Endothelial cell of umbilical vein (primary cell): ENCODE measurements at regions not wholly inside any gene's neighbourhood (a gene's known extent, or its start where the extent isn't known, plus 50 kb on each side); places are given as distances from the start of the nearest gene placed in this dataset.

Experiments
- BruUV-seq: library from RNA; stranded (reverse); fragments of 400-500 nt; replicated peaks from 2 replicates; lab custom pipeline; 2021; lab: Mats Ljungman, UMichigan
- CTCF ChIA-PET: fragments of 300-600, 350-600 bp; sonication (Branson Sonifier 250); formaldehyde crosslinking; loops from one replicate; lab custom pipeline; 2021; ENCODE audit warnings: antibody characterized with exemption, inconsistent platforms; lab: Charles Lee
- POLR2A ChIA-PET: fragments of 300-600, 350-600 bp; sonication (Branson Sonifier 250); formaldehyde crosslinking; loops from one replicate; lab custom pipeline; 2021; ENCODE audit warnings: antibody characterized with exemption, inconsistent platforms; lab: Charles Lee
- DNase-seq: peaks from one replicate; pipeline ENCODE4 v3.0.0-alpha.2; 2011; ENCODE audit warnings: low read depth, low spot score
- FAIRE-seq: peaks from 2 replicates; lab custom pipeline; 2011; peaks lifted over from hg19 to GRCh38; lab: Jason Lieb, UNC
- H2AFZ ChIP-seq: 2 replicates; pipeline ENCODE4 v1.6.0; 2012; ENCODE audit warnings: low read depth, low read length, control low read depth, inconsistent platforms
- H3K27ac ChIP-seq: 2 replicates; pipeline ENCODE4 v1.5.1; 2011; ENCODE audit warnings: low read depth, mild to moderate bottlenecking, control low read depth, low read length, moderate library complexity; ENCODE audit not compliant: insufficient read depth
- H3K27me3 ChIP-seq, 2 experiments: 2 replicates each; pipeline versions ENCODE4 v1.6.0 to v1.6.1; 2011; ENCODE audit warnings: low read length in 2 of 2, mixed read lengths in 1 of 2; ENCODE audit not compliant: control insufficient read depth in 2 of 2, insufficient read depth in 2 of 2
- H3K36me3 ChIP-seq, 2 experiments: 2 replicates in 1 of 2; 3 replicates in 1 of 2; pipeline ENCODE4 v1.5.1; 2011; ENCODE audit warnings: low read length in 2 of 2, mild to moderate bottlenecking in 1 of 2, moderate library complexity in 1 of 2; ENCODE audit not compliant: control insufficient read depth in 2 of 2, insufficient read depth in 2 of 2; ENCODE audit errors: extremely low read depth in 1 of 2
- H3K4me1 ChIP-seq: 3 replicates; pipeline ENCODE4 v1.5.1; 2011; ENCODE audit warnings: mild to moderate bottlenecking, low read length; ENCODE audit not compliant: control insufficient read depth, insufficient read depth; ENCODE audit errors: extremely low read depth
- H3K4me2 ChIP-seq: 2 replicates; pipeline ENCODE4 v1.6.1; 2011; ENCODE audit warnings: low read length, control low read depth, mixed read lengths; ENCODE audit not compliant: insufficient read depth
- H3K4me3 ChIP-seq, 3 experiments: fragments of 200-600 bp in 1 of 3; sonication (generic), shearing (Covaris generic) in 1 of 3; replicated peaks in 1 of 3; 2 replicates each; pipeline ENCODE4 v1.5.1; 2011 to 2016; ENCODE audit warnings: control low read depth in 3 of 3, low read length in 3 of 3, mild to moderate bottlenecking in 2 of 3, inconsistent platforms in 1 of 3, low read depth in 1 of 3, moderate library complexity in 1 of 3; ENCODE audit not compliant: insufficient read depth in 1 of 3
- H3K79me2 ChIP-seq: 2 replicates; pipeline ENCODE4 v1.6.0; 2012; ENCODE audit warnings: low read length, inconsistent platforms; ENCODE audit not compliant: control insufficient read depth, insufficient read depth
- H3K9ac ChIP-seq: replicated peaks from 2 replicates; pipeline ENCODE3; 2011; ENCODE audit warnings: low read length, control low read depth; ENCODE audit not compliant: insufficient read depth; ENCODE audit errors: extremely low read depth
- H3K9me1 ChIP-seq: replicated peaks from 3 replicates; pipeline ENCODE4 v1.6.0; 2011; ENCODE audit warnings: mild to moderate bottlenecking, low read length; ENCODE audit not compliant: control insufficient read depth, insufficient read depth; ENCODE audit errors: extremely low read depth
- H3K9me3 ChIP-seq: replicated peaks from 2 replicates; pipeline ENCODE4 v1.5.1; 2012; ENCODE audit warnings: low read length, inconsistent platforms; ENCODE audit not compliant: control insufficient read depth, insufficient read depth
- H4K20me1 ChIP-seq: replicated peaks from 2 replicates; pipeline ENCODE3; 2011; ENCODE audit warnings: mild to moderate bottlenecking, low read length; ENCODE audit not compliant: control insufficient read depth, insufficient read depth; ENCODE audit errors: extremely low read depth
- CTCF ChIP-seq, 2 donors: IDR thresholded peaks; 1 replicate in 1 of 2; 2 replicates in 1 of 2; pipeline ENCODE4 v1.5.1; 2011; ENCODE audit warnings: low read length in 2 of 2, mild to moderate bottlenecking in 2 of 2, moderate library complexity in 2 of 2, control low read depth in 1 of 2, inconsistent platforms in 1 of 2, low read depth in 1 of 2; ENCODE audit not compliant: insufficient read depth in 1 of 2; ENCODE audit errors: extremely low read depth in 1 of 2
- FOS ChIP-seq: IDR thresholded peaks from 2 replicates; pipeline ENCODE4 v1.6.1; 2011; ENCODE audit warnings: mild to moderate bottlenecking, low read length, moderate library complexity, borderline replicate concordance; ENCODE audit not compliant: insufficient read depth
- POLR2AphosphoS5 ChIP-seq: IDR thresholded peaks from 2 replicates; pipeline ENCODE4 v1.6.1; 2012; ENCODE audit warnings: low read depth, mild to moderate bottlenecking, control low read depth, low read length, moderate library complexity; ENCODE audit not compliant: insufficient read depth
- dilution Hi-C: fragments of 300-500 bp; cut with MboI; formaldehyde crosslinking; loops from one replicate; pipeline ENCODE4 v1.15.0; 2019; ENCODE audit warnings: low sequenced_read_pairs; ENCODE audit not compliant: extremely low pct_ligation_motif_present
- intact Hi-C: fragments of 100-400 bp; cut with micrococcal nuclease; formaldehyde crosslinking; loops from one replicate; pipeline ENCODE4 v1.10.0; 2022

DNA sequence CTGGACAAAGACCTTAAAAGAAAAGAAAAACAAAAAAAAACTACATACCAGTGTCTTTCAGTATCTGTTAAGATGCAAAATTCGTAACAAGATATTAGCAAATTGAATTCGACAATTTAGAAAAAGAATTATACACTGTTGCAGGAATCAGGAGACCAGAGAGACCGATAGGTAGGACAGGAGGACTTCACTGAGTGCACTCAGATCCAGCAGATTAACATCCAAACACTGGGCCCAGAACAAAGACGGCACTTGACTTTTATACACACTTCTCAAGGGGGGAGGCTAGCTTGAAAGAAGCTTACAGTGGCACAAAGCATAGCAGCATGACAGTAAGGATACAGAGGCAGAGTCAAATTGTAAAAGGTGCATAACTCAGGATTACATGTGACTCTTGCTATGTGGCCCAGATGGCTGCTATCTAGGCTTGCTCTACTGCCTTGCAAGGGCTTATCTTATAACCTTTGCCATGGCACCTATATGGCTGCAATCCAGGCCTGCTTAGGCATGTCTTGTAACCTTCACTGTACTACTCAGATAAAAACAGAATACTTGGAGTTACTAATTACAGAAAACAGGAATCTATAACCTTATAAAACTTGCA, 507.3 kb upstream of the LRRTM4 start:
- H2AFZ ChIP-seq: no peak overlapping the region

More for the DNA sequence above, 507.3 kb upstream of the LRRTM4 start:
- TF ChIP-seq POLR2AphosphoS5: no peak
- TF ChIP-seq FOS: no peak
- TF ChIP-seq CTCF (IDR thresholded peaks at IDR 0.05; ENCODE audit: extremely low read depth in 1 of 2, insufficient read depth in 1 of 2, low read depth in 1 of 2, low read length in 2 of 2): no peak
- Histone ChIP-seq H3K36me3 (no peaks in the 10 kb centered on the region), H3K4me3 (no peak overlapping the region), H3K27ac (no peak overlapping the region), H3K9ac (no peak overlapping the region), H4K20me1 (no peaks in the 10 kb centered on the region), H3K79me2 (no peaks in the 10 kb centered on the region), H3K4me1 (no peaks in the 10 kb centered on the region), H3K27me3 (no peaks in the 10 kb centered on the region), H3K9me1 (no peaks in the 10 kb centered on the region), H3K4me2 (no peak overlapping the region), H3K9me3 (peaks cover 4% of the 10 kb centered on the region)
- BruUV-seq: no TSS peak
- dilution Hi-C loops: no loop called here
- FAIRE-seq (no peak), DNase-seq (no peak)
- intact Hi-C loops: no loop called here
- POLR2A ChIA-PET: no interaction called here
- CTCF ChIA-PET: no interaction called here
